Mesenchymal stem cell (in vitro differentiated cells and primary cell): ENCODE measurements at regions not wholly inside any gene's neighbourhood (a gene's known extent, or its start where the extent isn't known, plus 50 kb on each side); places are given as distances from the start of the nearest gene placed in this dataset.
A peak's percentile ranks its signal among the peaks of the same experiment; 100 is the strongest.

Experiments used
- DNase-seq: peaks from one replicate; pipeline ENCODE4 v3.0.0-alpha.2; 2013
- H2AFZ ChIP-seq: one replicate; pipeline ENCODE4 v1.6.1; 2013; ENCODE audit warnings: low read depth, mild to moderate bottlenecking, control low read depth, inconsistent platforms, low read length, moderate library complexity
- H2AK5ac ChIP-seq: 2 replicates; pipeline ENCODE4 v1.6.1; 2013; ENCODE audit warnings: low read length, moderate library complexity, mild to moderate bottlenecking, inconsistent platforms; ENCODE audit not compliant: severe bottlenecking
- H2BK120ac ChIP-seq: one replicate; pipeline ENCODE4 v1.6.1; 2013; ENCODE audit warnings: low read depth, mild to moderate bottlenecking, inconsistent platforms, low read length, moderate library complexity
- H2BK12ac ChIP-seq, 2 experiments: one replicate each; pipeline ENCODE4 v1.6.1; 2013; ENCODE audit warnings: inconsistent platforms in 2 of 2, low read length in 2 of 2, mild to moderate bottlenecking in 2 of 2, moderate library complexity in 2 of 2, control low read depth in 1 of 2
- H2BK15ac ChIP-seq: one replicate; pipeline ENCODE4 v1.6.1; 2013; ENCODE audit warnings: mild to moderate bottlenecking, low read depth, inconsistent platforms; ENCODE audit not compliant: poor library complexity, severe bottlenecking
- H2BK5ac ChIP-seq: 2 replicates; pipeline ENCODE4 v1.6.1; 2013; ENCODE audit warnings: low read depth, mild to moderate bottlenecking, low read length, control low read depth, inconsistent platforms; ENCODE audit not compliant: poor library complexity, severe bottlenecking
- H3K14ac ChIP-seq, 2 experiments: one replicate each; pipeline ENCODE4 v1.6.1; 2013; ENCODE audit warnings: inconsistent platforms in 2 of 2, low read length in 2 of 2, control low read depth in 1 of 2, mild to moderate bottlenecking in 1 of 2, moderate library complexity in 1 of 2
- H3K18ac ChIP-seq, 2 experiments: one replicate each; pipeline ENCODE4 v1.6.1; 2013; ENCODE audit warnings: inconsistent platforms in 2 of 2, low read length in 2 of 2, control low read depth in 1 of 2, low read depth in 1 of 2, mild to moderate bottlenecking in 1 of 2
- H3K23ac ChIP-seq, 2 experiments: one replicate each; pipeline ENCODE4 v1.6.1; 2013; ENCODE audit warnings: inconsistent platforms in 2 of 2, low read length in 2 of 2, mild to moderate bottlenecking in 2 of 2, moderate library complexity in 2 of 2, control low read depth in 1 of 2
- H3K27ac ChIP-seq: 2 replicates; pipeline ENCODE4 v1.5.1; 2013; ENCODE audit warnings: mild to moderate bottlenecking, moderate library complexity, low read length, control low read depth, inconsistent platforms; ENCODE audit not compliant: poor library complexity, severe bottlenecking
- H3K27me3 ChIP-seq, 2 experiments: 2 replicates each; pipeline versions ENCODE4 v1.6.1 to v1.7.0; 2013; ENCODE audit warnings: low read length in 2 of 2, mild to moderate bottlenecking in 2 of 2, moderate library complexity in 2 of 2, control low read depth in 1 of 2, inconsistent platforms in 1 of 2; ENCODE audit not compliant: control insufficient read depth in 1 of 2, insufficient read depth in 1 of 2
- H3K36me3 ChIP-seq, 2 experiments: 2 replicates each; pipeline versions ENCODE4 v1.6.1 to v1.7.0; 2013; ENCODE audit warnings: low read length in 2 of 2, control low read depth in 1 of 2, inconsistent platforms in 1 of 2, low read depth in 1 of 2, mild to moderate bottlenecking in 1 of 2; ENCODE audit not compliant: insufficient read depth in 2 of 2, control insufficient read depth in 1 of 2
- H3K4ac ChIP-seq, 2 experiments: one replicate each; pipeline ENCODE4 v1.6.1; 2013; ENCODE audit warnings: inconsistent platforms in 2 of 2, low read length in 2 of 2, mild to moderate bottlenecking in 2 of 2, moderate library complexity in 2 of 2, control low read depth in 1 of 2, low read depth in 1 of 2
- H3K4me1 ChIP-seq: 2 replicates; pipeline ENCODE4 v1.6.1; 2013; ENCODE audit warnings: low read depth, low read length, control low read depth; ENCODE audit not compliant: control insufficient read depth, insufficient read depth
- H3K4me2 ChIP-seq: 2 replicates; pipeline ENCODE4 v1.6.1; 2013; ENCODE audit warnings: low read length, mild to moderate bottlenecking, inconsistent platforms; ENCODE audit not compliant: poor library complexity, severe bottlenecking
- H3K4me3 ChIP-seq, 2 experiments: 2 replicates each; pipeline versions ENCODE4 v1.5.1 to v1.7.0; 2013; ENCODE audit warnings: low read length in 2 of 2, mild to moderate bottlenecking in 2 of 2, control low read depth in 1 of 2, low read depth in 1 of 2; ENCODE audit not compliant: insufficient read depth in 1 of 2
- H3K79me1 ChIP-seq: replicated peaks from 2 replicates; pipeline ENCODE4 v1.6.1; 2013; ENCODE audit warnings: mild to moderate bottlenecking, control low read depth, low read length, inconsistent platforms; ENCODE audit not compliant: poor library complexity, severe bottlenecking
- H3K9ac ChIP-seq: 2 replicates; pipeline ENCODE4 v1.7.0; 2013; ENCODE audit warnings: mild to moderate bottlenecking, low read length, moderate library complexity
- H3K9me3 ChIP-seq: 2 replicates; pipeline ENCODE4 v1.7.0; 2013; ENCODE audit warnings: mild to moderate bottlenecking, low read length; ENCODE audit not compliant: control insufficient read depth
- H4K8ac ChIP-seq: one replicate; pipeline ENCODE4 v1.6.1; 2013; ENCODE audit warnings: inconsistent platforms, mild to moderate bottlenecking, low read length, moderate library complexity
- H4K91ac ChIP-seq: one replicate; pipeline ENCODE4 v1.6.1; 2013; ENCODE audit warnings: mild to moderate bottlenecking, low read length, inconsistent platforms
- WGBS: methylation state at CpG from one replicate; pipeline ENCODE4 v1.1.7; 2013; ENCODE audit warnings: mixed read lengths; 5-methylcytosine and 5-hydroxymethylcytosine counted together

GRCh38 chr5:7970816-7971215 is 101.9 kb downstream of the MTRR start:
- Histone ChIP-seq H3K36me3 (no peaks in the 10 kb centered on the region), H3K18ac (no peak overlapping the region), H3K9ac (no peak overlapping the region), H3K27ac (no peak overlapping the region), H4K8ac (no peak overlapping the region), H2BK15ac (no peak overlapping the region), H3K9me3 (no peaks in the 10 kb centered on the region), H2AFZ (no peak overlapping the region), H3K79me1 (no peaks in the 10 kb centered on the region), H4K91ac (no peak overlapping the region), H2AK5ac (no peak overlapping the region), H3K4me1 (peaks cover 6% of the 10 kb centered on the region), H3K23ac (no peak overlapping the region), H3K27me3 (no peaks in the 10 kb centered on the region), H3K4me2 (no peak overlapping the region), H2BK12ac (no peak overlapping the region), H3K14ac (no peak overlapping the region), H3K4me3 (no peak overlapping the region), H3K4ac (no peak overlapping the region), H2BK5ac (no peak overlapping the region), H2BK120ac (no peak overlapping the region)
- no peak for DNase-seq
- 100% methylated on average over 2 of the region's 3 CpGs for WGBS

DNA sequence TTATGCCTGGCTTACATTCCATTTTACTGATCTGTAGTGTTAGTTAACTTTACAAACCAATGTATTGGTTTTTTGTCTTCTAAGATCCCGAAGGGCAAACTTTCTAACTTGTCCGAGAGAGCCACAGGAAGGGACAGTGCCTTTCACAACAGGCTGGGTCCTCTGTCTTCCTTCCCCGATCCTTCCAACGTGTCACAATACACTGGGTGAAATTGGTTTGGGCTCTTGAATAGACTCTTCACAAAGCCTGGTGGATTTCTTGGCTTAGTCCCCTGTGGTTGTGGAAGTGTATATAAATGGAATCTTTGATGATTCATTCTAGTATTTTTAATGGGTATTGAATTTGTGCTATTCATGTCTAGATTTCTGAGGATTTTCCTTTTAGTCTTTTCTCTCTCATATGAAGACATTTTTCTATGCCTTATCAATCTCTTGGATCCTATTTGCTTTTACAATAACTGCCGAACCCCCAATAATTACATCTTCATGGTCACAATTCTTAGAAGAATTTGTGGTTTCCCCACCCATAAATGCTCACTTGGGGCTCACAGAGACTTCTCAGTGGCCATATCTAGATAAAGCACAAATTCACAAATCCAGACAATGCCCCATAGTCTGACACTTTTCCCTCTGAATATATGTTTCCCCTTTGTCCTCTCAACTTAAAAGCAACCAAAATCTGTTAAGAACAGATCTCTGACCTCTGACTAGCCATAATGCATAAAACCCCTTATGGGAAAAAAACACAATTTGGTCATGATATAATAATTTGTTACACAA is 107.7 kb downstream of the MTRR start:
- H2BK15ac ChIP-seq: no peak overlapping the region
- H3K4me3 ChIP-seq: no peak overlapping the region
- WGBS: 80% methylated on average over 5 of the region's 5 CpGs

DNA sequence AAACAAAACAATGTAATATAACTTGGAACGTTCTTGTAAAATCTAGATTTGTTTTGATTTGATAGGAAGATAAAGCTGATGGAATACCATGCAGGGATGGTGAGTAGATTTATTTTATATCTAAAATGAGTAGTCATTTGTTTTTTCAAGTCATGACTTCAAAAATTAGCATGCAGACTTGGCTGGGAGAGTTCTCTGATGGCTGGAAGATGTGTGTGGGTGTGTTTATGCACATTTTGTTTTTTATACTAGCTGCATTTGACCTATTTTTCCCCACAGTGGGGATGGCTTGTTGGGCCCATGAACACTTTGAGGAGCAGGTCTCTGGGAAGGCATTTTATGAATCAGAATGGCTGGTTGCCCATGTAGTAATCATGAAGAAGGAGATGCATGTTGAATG is 109.2 kb downstream of the MTRR start:
- H2BK120ac ChIP-seq: no peak overlapping the region
- H3K18ac ChIP-seq: no peak overlapping the region
- no peak overlapping the region for H3K27ac ChIP-seq
- H4K91ac ChIP-seq: no peak overlapping the region
- no peaks in the 10 kb centered on the region for H3K27me3 ChIP-seq
- peaks cover 5% of the 10 kb centered on the region for H3K4me1 ChIP-seq
- no peak for DNase-seq
- no peak overlapping the region for H3K4me2 ChIP-seq
- H3K4ac ChIP-seq: no peak overlapping the region
- no peaks in the 10 kb centered on the region for H3K36me3 ChIP-seq
- H3K14ac ChIP-seq: no peak overlapping the region
- H3K9me3 ChIP-seq: no peaks in the 10 kb centered on the region
- H2AFZ ChIP-seq: no peak overlapping the region
- H2BK15ac ChIP-seq: no peak overlapping the region
- H3K9ac ChIP-seq: no peak overlapping the region
- H2BK5ac ChIP-seq: no peak overlapping the region
- WGBS: 44% methylated on average over 1 of the region's 1 CpG
- H2AK5ac ChIP-seq: no peak overlapping the region
- no peak overlapping the region for H4K8ac ChIP-seq
- H3K23ac ChIP-seq: no peak overlapping the region
- no peaks in the 10 kb centered on the region for H3K79me1 ChIP-seq
- H2BK12ac ChIP-seq: no peak overlapping the region
- no peak overlapping the region for H3K4me3 ChIP-seq

More for the DNA sequence above, 107.7 kb downstream of the MTRR start:
- no peak overlapping the region for H3K9ac ChIP-seq
- H3K36me3 ChIP-seq: no peaks in the 10 kb centered on the region
- H3K4ac ChIP-seq: no peak overlapping the region
- peak overlapping the region; percentile 66 for H3K4me2 ChIP-seq
- no peaks in the 10 kb centered on the region for H3K9me3 ChIP-seq
- peak overlapping the region; percentile 95 for H2BK5ac ChIP-seq
- no peak overlapping the region for H3K14ac ChIP-seq
- no peak overlapping the region for H2BK120ac ChIP-seq
- H3K27ac ChIP-seq: peak overlapping the region; percentile 100
- H3K4me1 ChIP-seq: peaks cover 5% of the 10 kb centered on the region
- H2AFZ ChIP-seq: no peak overlapping the region
- peak overlapping the region; percentile 66 for H2AK5ac ChIP-seq
- no peaks in the 10 kb centered on the region for H3K27me3 ChIP-seq
- H2BK12ac ChIP-seq: no peak overlapping the region
- H3K79me1 ChIP-seq: no peaks in the 10 kb centered on the region
- no peak overlapping the region for H4K8ac ChIP-seq
- H4K91ac ChIP-seq: no peak overlapping the region
- DNase-seq: no peak
- H3K18ac ChIP-seq: no peak overlapping the region
- no peak overlapping the region for H3K23ac ChIP-seq

DNA sequence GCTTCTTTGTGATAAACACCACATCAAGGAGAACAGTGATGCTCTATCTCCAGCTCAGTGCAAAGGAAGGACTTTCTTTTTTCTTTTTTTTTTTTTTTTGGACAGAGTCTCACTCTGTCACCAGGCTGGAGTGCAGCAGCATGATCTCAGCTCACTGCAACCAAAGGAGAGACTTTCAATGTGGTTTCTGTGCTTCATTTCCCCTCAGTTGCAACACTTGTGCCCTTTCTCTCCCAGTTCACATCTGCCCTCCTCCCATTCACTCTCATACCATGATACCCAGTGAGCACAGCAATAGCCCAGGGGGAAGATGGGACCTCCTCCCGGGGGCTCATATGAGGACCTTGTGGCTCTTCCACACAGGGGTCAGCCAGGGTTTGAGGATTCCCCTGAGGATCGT is 110.0 kb downstream of the MTRR start:
- H3K36me3 ChIP-seq: no peaks in the 10 kb centered on the region
- peaks cover 5% of the 10 kb centered on the region for H3K4me1 ChIP-seq
- H2BK12ac ChIP-seq: no peak overlapping the region
- 29% methylated on average over 1 of the region's 2 CpGs for WGBS
- H2BK15ac ChIP-seq: no peak overlapping the region
- no peak overlapping the region for H3K4ac ChIP-seq
- H3K14ac ChIP-seq: no peak overlapping the region
- no peak overlapping the region for H4K8ac ChIP-seq
- DNase-seq: no peak
- no peak overlapping the region for H2BK120ac ChIP-seq
- no peak overlapping the region for H4K91ac ChIP-seq
- no peaks in the 10 kb centered on the region for H3K9me3 ChIP-seq
- no peak overlapping the region for H3K18ac ChIP-seq
- H2AFZ ChIP-seq: no peak overlapping the region
- H2AK5ac ChIP-seq: no peak overlapping the region
- no peak overlapping the region for H3K4me2 ChIP-seq
- H3K27ac ChIP-seq: no peak overlapping the region
- no peaks in the 10 kb centered on the region for H3K27me3 ChIP-seq
- no peak overlapping the region for H2BK5ac ChIP-seq
- no peak overlapping the region for H3K4me3 ChIP-seq
- no peak overlapping the region for H3K23ac ChIP-seq
- no peaks in the 10 kb centered on the region for H3K79me1 ChIP-seq
- no peak overlapping the region for H3K9ac ChIP-seq
